Right lobe of liver (tissue), 6 donors: ENCODE measurements at regions not wholly inside any gene's neighbourhood (a gene's known extent, or its start where the extent isn't known, plus 50 kb on each side); places are given as distances from the start of the nearest gene placed in this dataset.

ENCODE experiments used
- ATAC-seq, 4 donors: fragments of 200-7000 bp; cut with Tn5 transposase; one replicate each; pipeline ENCODE4 v1.9.1; 2020; ENCODE audit warnings: mild to moderate bottlenecking in 4 of 4, moderate library complexity in 4 of 4
- DNase-seq, 3 donors: peaks; one replicate each; pipeline ENCODE4 v3.0.0-alpha.2; 2020
- H3K27ac ChIP-seq, 3 donors: fragments of 200-600 bp; one replicate each; pipeline ENCODE4 v1.8.0; 2022
- H3K27me3 ChIP-seq, 2 donors: fragments of 200-600 bp; one replicate each; pipeline ENCODE4 v1.8.0; 2022
- H3K36me3 ChIP-seq, 4 donors: fragments of 200-600 bp; sonication (generic) in 1 of 4; one replicate each; pipeline versions ENCODE4 v1.5.1 to v1.8.0; 2017 to 2022; ENCODE audit warnings: control low read depth in 1 of 4
- H3K4me1 ChIP-seq, 4 donors: fragments of 200-600 bp; sonication (generic) in 1 of 4; one replicate each; pipeline versions ENCODE4 v1.5.1 to v1.8.0; 2017 to 2022; ENCODE audit warnings: control low read depth in 1 of 4
- H3K4me3 ChIP-seq, 3 donors: fragments of 200-600 bp; one replicate each; pipeline ENCODE4 v1.8.0; 2022
- H3K9me3 ChIP-seq, 4 donors: fragments of 200-600 bp; sonication (generic) in 1 of 4; one replicate each; pipeline versions ENCODE4 v1.5.1 to v1.8.0; 2017 to 2022; ENCODE audit warnings: control low read depth in 1 of 4
- POLR2A ChIP-seq: fragments of 450-650 bp; IDR thresholded peaks from one replicate; pipeline ENCODE4 v1.6.1; 2017; ENCODE audit warnings: antibody characterized with exemption, mild to moderate bottlenecking
- WGBS: methylation state at CpG from one replicate; pipeline ENCODE4 v1.1.6; 2018; ENCODE audit warnings: low coverage, low lambda C conversion rate; ENCODE audit not compliant: insufficient coverage; ENCODE audit errors: missing lambda C conversion rate; 5-methylcytosine and 5-hydroxymethylcytosine counted together
- intact Hi-C, 2 donors: fragments of 100-400 bp; cut with DNase I; formaldehyde crosslinking; loops; one replicate each; pipeline versions ENCODE4 v1.11.2 to v1.14.1; 2022
- TF ChIP-seq, protein P1 (sequence below), 4 donors: fragments of 200-600 bp in 3 of 4; fragments of 450-650 bp in 1 of 4; IDR thresholded peaks; one replicate each; pipeline versions ENCODE4 v1.5.1 to v1.8.0; 2016 to 2022; ENCODE audit warnings: antibody characterized with exemption in 4 of 4, mild to moderate bottlenecking in 2 of 4
- donor health status: DM: no; HTN: yes; CAD: no.
- donor health status: DM: no; HTN: no; CAD: no.
- donor health status: DM: no; HTN: no; CAD: no.
- donor health status: DM: no; HTN: yes; CAD: no.
- donor health status: DM: no; HTN: yes; CAD: no.

DNA sequence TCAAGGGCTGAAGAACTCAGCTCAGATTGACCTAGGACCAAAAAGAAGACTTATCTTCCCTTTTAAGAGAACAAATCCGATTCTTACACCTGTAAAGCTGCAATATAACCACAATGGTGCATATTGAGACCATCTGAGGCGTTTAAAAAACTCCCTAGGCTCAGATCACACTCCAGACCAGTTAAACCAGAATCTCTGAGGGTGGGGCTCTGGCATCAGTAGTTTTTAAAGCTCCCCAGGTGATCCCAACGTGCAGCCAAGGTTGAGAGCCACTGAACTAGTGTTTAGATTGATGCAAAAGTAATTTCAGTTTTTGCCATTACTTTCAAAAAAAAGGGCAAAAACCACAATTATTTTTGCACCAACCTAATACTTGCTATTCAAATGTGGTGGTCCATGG is 73.9 kb upstream of the GPM6B start:
- H3K4me1 ChIP-seq = no peaks in the 10 kb centered on the region
- no peak overlapping the region for H3K27ac ChIP-seq
- TF ChIP-seq POLR2A = no peak
- TF ChIP-seq, protein P1, sequence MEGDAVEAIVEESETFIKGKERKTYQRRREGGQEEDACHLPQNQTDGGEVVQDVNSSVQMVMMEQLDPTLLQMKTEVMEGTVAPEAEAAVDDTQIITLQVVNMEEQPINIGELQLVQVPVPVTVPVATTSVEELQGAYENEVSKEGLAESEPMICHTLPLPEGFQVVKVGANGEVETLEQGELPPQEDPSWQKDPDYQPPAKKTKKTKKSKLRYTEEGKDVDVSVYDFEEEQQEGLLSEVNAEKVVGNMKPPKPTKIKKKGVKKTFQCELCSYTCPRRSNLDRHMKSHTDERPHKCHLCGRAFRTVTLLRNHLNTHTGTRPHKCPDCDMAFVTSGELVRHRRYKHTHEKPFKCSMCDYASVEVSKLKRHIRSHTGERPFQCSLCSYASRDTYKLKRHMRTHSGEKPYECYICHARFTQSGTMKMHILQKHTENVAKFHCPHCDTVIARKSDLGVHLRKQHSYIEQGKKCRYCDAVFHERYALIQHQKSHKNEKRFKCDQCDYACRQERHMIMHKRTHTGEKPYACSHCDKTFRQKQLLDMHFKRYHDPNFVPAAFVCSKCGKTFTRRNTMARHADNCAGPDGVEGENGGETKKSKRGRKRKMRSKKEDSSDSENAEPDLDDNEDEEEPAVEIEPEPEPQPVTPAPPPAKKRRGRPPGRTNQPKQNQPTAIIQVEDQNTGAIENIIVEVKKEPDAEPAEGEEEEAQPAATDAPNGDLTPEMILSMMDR (IDR thresholded peaks at IDR 0.05) = no peak
- H3K27me3 ChIP-seq = no peaks in the 10 kb centered on the region
- no peak overlapping the region for H3K4me3 ChIP-seq
- no peaks in the 10 kb centered on the region for H3K9me3 ChIP-seq
- no peak for ATAC-seq
- intact Hi-C loops = no loop called here
- H3K36me3 ChIP-seq = no peaks in the 10 kb centered on the region
- 11% methylated on average over 2 of the region's 3 CpGs for WGBS
- no peak for DNase-seq

DNA sequence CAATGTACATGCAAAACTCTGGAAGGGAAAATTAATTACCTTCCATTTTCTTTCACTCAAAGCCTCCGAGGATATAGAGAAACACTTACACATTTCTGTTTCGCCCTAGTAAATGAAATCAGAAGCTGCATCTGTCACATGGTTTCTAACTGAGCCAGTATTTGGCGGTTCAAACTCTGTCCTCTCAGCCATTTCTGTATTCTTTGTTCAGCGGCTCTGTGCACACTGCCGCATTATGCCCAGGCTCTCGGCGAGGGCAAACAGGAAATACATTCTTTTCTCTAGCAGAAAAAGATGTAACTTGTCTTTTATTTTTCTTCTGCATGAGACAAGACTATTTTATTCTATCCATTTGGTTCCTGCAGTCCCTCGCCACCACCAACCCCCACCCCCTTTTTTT is 71.4 kb upstream of the GPM6B start:
- no peaks in the 10 kb centered on the region for H3K27me3 ChIP-seq
- TF ChIP-seq, protein P1 (IDR thresholded peaks at IDR 0.05) = no peak
- no peak for TF ChIP-seq POLR2A
- DNase-seq (no peak), ATAC-seq (no peak)
- H3K4me3 ChIP-seq = no peak overlapping the region
- H3K36me3 ChIP-seq = no peaks in the 10 kb centered on the region
- WGBS = 65% methylated on average over 8 of the region's 8 CpGs
- H3K4me1 ChIP-seq = no peaks in the 10 kb centered on the region
- intact Hi-C loops = no loop called here
- H3K9me3 ChIP-seq = no peaks in the 10 kb centered on the region
- no peak overlapping the region for H3K27ac ChIP-seq

DNA sequence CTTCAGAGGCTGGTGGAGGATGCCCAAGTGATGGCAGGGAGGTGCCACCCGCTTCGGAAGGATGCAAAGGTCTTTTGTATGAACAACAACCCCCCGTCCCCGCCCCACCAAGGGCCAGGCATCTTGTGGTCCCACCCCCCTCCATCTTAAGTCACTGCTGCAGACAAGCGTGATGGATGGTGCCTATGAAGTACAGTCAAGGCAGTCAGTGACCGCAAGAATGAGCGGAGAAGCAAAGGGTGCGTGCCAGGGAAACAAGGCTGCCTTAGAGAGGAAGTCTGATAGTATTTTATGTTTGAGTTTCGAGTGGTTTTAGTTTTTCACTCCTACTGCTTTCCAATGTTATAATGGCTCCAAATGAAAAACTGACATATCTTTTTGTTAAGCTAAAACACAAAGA is 68.7 kb upstream of the GPM6B start:
- Histone ChIP-seq H3K36me3 (no peaks in the 10 kb centered on the region), H3K9me3 (no peaks in the 10 kb centered on the region), H3K27ac (no peak overlapping the region), H3K4me3 (no peak overlapping the region), H3K4me1 (no peaks in the 10 kb centered on the region), H3K27me3 (no peaks in the 10 kb centered on the region)
- no peak for ATAC-seq
- no peak for DNase-seq
- WGBS = 65% methylated on average over 9 of the region's 9 CpGs
- TF ChIP-seq, protein P1 (IDR thresholded peaks at IDR 0.05) = no peak
- no peak for TF ChIP-seq POLR2A
- intact Hi-C loops = no loop called here

DNA sequence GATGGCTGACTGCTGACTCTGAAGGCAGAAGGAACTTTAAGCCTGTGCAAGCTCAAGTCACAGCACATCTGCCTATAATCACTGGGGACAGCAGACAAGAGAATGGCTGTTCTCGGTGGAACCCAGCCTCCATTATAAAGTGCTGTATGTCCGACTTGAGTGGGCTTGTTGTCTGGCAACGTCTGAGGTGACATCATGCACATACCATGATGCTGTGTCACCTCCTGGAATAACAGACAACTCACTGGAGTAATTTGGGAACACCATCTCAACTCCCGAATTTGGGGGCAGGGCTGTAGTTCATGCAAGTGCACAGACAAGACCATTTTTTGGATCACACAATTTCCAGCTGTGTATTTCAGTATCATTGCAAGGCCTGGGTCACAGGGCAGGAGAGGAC is 59.8 kb upstream of the GPM6B start:
- intact Hi-C loops = no loop called here
- DNase-seq = no peak
- H3K27ac ChIP-seq = no peak overlapping the region
- H3K4me3 ChIP-seq = no peak overlapping the region
- H3K4me1 ChIP-seq = no peaks in the 10 kb centered on the region
- no peak for ATAC-seq
- TF ChIP-seq, protein P1 (IDR thresholded peaks at IDR 0.05) = no peak
- no peak for TF ChIP-seq POLR2A
- no peaks in the 10 kb centered on the region for H3K36me3 ChIP-seq
- H3K27me3 ChIP-seq = no peaks in the 10 kb centered on the region
- WGBS = 80% methylated on average over 1 of the region's 4 CpGs
- no peaks in the 10 kb centered on the region for H3K9me3 ChIP-seq

GRCh38 chrX:13875572-13875971 is 58.7 kb upstream of the GPM6B start:
- Histone ChIP-seq H3K36me3 (no peaks in the 10 kb centered on the region), H3K4me3 (no peak overlapping the region), H3K27me3 (no peaks in the 10 kb centered on the region), H3K9me3 (no peaks in the 10 kb centered on the region), H3K27ac (no peak overlapping the region), H3K4me1 (no peaks in the 10 kb centered on the region)
- no peak for DNase-seq
- TF ChIP-seq POLR2A = no peak
- TF ChIP-seq, protein P1 (IDR thresholded peaks at IDR 0.05) = no peak
- intact Hi-C loops = no loop called here
- no peak for ATAC-seq
- WGBS = 77% methylated on average over 3 of the region's 3 CpGs
